ENCODE measurements at regions not wholly inside any gene's neighbourhood (a gene's known extent, or its start where the extent isn't known, plus 50 kb on each side); places are given as distances from the start of the nearest gene placed in this dataset.

DNA sequence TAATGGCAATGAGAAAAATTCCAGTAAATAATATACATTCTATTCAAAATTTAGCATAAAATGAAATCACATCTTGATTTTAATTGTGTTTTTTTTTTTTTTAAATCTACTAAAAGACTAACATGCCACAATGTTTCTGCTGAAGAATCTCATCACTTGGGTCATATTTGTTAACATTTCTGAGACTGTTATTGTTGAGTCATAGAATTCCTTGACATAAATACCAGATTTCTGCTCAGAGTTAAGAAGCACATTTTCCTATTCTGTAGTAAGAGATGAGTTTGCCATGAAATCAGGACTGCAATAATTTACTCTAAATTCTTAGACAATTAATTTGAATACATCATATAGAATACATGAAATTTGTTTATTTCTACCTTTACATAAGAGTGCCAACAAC lies 154.9 kb upstream of the KYNU start:
- BruUV-seq (replicated peaks) = no TSS peak
- TF ChIP-seq TCF7L2 (IDR thresholded peaks at IDR 0.05; ENCODE audit: low read depth, low read length) (no peak), SIN3A (IDR thresholded peaks at IDR 0.05; ENCODE audit: borderline replicate concordance, insufficient read depth, low read depth, low read length) (no peak), REST (IDR thresholded peaks at IDR 0.05; ENCODE audit: insufficient read depth in 1 of 2, low read depth in 2 of 2, low read length in 1 of 2) (no peak), POLR2AphosphoS5 (IDR thresholded peaks at IDR 0.05; ENCODE audit: low read depth, low read length) (no peak)
- TF ChIP-seq, protein P1, sequence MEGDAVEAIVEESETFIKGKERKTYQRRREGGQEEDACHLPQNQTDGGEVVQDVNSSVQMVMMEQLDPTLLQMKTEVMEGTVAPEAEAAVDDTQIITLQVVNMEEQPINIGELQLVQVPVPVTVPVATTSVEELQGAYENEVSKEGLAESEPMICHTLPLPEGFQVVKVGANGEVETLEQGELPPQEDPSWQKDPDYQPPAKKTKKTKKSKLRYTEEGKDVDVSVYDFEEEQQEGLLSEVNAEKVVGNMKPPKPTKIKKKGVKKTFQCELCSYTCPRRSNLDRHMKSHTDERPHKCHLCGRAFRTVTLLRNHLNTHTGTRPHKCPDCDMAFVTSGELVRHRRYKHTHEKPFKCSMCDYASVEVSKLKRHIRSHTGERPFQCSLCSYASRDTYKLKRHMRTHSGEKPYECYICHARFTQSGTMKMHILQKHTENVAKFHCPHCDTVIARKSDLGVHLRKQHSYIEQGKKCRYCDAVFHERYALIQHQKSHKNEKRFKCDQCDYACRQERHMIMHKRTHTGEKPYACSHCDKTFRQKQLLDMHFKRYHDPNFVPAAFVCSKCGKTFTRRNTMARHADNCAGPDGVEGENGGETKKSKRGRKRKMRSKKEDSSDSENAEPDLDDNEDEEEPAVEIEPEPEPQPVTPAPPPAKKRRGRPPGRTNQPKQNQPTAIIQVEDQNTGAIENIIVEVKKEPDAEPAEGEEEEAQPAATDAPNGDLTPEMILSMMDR (IDR thresholded peaks at IDR 0.05) = no peak
- Histone ChIP-seq H3K27ac (ENCODE audit: low read length) (no peak overlapping the region), H3K4me3 (ENCODE audit: low read depth in 2 of 2, low read length in 2 of 2) (no peak overlapping the region), H3K27me3 (ENCODE audit: control insufficient read depth, insufficient read depth, low read length) (no peaks in the 10 kb centered on the region), H3K36me3 (ENCODE audit: control insufficient read depth, insufficient read depth, low read length) (no peaks in the 10 kb centered on the region), H3K4me1 (ENCODE audit: control insufficient read depth, insufficient read depth, low read length) (no peaks in the 10 kb centered on the region), H3K9me3 (ENCODE audit: control insufficient read depth, insufficient read depth, low read depth, low read length) (no peaks in the 10 kb centered on the region)
- intact Hi-C loops (cut with micrococcal nuclease; ENCODE audit: unreplicated experiment) = no loop called here
- DNase-seq (ENCODE audit: low read depth, low spot score) (no peak), ATAC-seq (no peak)
- in situ Hi-C loops (cut with HindIII; ENCODE audit: low pct_unique_long_range_greater_than_20kb, low sequenced_read_pairs) = no loop called here
- ChIA-PET CTCF (no interaction called here), POLR2A (no interaction called here)

DNA sequence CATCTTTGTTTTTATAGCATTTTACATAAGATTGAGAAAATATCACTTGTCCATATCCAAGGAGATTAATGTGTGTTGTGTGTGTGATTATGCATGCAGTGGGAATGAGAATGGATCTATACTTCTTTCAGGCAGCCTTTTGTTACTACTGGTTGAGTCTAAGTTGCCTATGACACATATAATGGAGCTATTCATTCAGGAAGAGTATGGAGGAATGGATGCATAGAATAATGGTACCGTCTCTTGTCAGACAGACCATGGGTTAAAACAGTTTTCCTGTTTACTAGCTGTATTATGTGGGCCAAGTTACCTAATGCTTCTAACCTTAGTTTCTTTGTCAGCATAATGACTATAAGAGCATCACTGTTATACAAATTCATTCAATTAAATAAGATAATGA lies 155.4 kb upstream of the KYNU start:
- no peaks in the 10 kb centered on the region for H3K4me1 ChIP-seq (ENCODE audit: control insufficient read depth, insufficient read depth, low read length)
- no peaks in the 10 kb centered on the region for H3K27me3 ChIP-seq (ENCODE audit: control insufficient read depth, insufficient read depth, low read length)
- H3K4me3 ChIP-seq (ENCODE audit: low read depth in 2 of 2, low read length in 2 of 2) = no peak overlapping the region
- ChIA-PET POLR2A (no interaction called here), CTCF (no interaction called here)
- no peaks in the 10 kb centered on the region for H3K9me3 ChIP-seq (ENCODE audit: control insufficient read depth, insufficient read depth, low read depth, low read length)
- ATAC-seq (no peak), DNase-seq (ENCODE audit: low read depth, low spot score) (no peak)
- BruUV-seq (replicated peaks) = no TSS peak
- no peak for TF ChIP-seq POLR2AphosphoS5 (IDR thresholded peaks at IDR 0.05; ENCODE audit: low read depth, low read length)
- no peak for TF ChIP-seq SIN3A (IDR thresholded peaks at IDR 0.05; ENCODE audit: borderline replicate concordance, insufficient read depth, low read depth, low read length)
- no peak for TF ChIP-seq TCF7L2 (IDR thresholded peaks at IDR 0.05; ENCODE audit: low read depth, low read length)
- TF ChIP-seq, protein P1 (IDR thresholded peaks at IDR 0.05) = no peak
- TF ChIP-seq REST (IDR thresholded peaks at IDR 0.05; ENCODE audit: insufficient read depth in 1 of 2, low read depth in 2 of 2, low read length in 1 of 2) = no peak
- H3K36me3 ChIP-seq (ENCODE audit: control insufficient read depth, insufficient read depth, low read length) = no peaks in the 10 kb centered on the region
- intact Hi-C loops (cut with micrococcal nuclease; ENCODE audit: unreplicated experiment) = no loop called here
- H3K27ac ChIP-seq (ENCODE audit: low read length) = no peak overlapping the region
- in situ Hi-C loops (cut with HindIII; ENCODE audit: low pct_unique_long_range_greater_than_20kb, low sequenced_read_pairs) = no loop called here
